PFSK-1 (cell line): ENCODE measurements at regions not wholly inside any gene's neighbourhood (a gene's known extent, or its start where the extent isn't known, plus 50 kb on each side); places are given as distances from the start of the nearest gene placed in this dataset.

Experiments
- POLR2AphosphoS5 ChIP-seq: IDR thresholded peaks from 2 replicates; pipeline ENCODE4 v1.6.1; 2012; ENCODE audit warnings: low read depth, mild to moderate bottlenecking, control low read depth, low read length, moderate library complexity
- REST ChIP-seq, 2 experiments: IDR thresholded peaks; 2 replicates each; pipeline versions ENCODE4 v1.6.1 to v1.8.0; 2011 to 2012; ENCODE audit warnings: low read depth in 2 of 2, low read length in 2 of 2, control low read depth in 1 of 2, inconsistent platforms in 1 of 2, mild to moderate bottlenecking in 1 of 2, moderate library complexity in 1 of 2; ENCODE audit not compliant: insufficient read depth in 1 of 2
- TAF1 ChIP-seq: IDR thresholded peaks from 2 replicates; pipeline ENCODE4 v1.6.1; 2012; ENCODE audit warnings: low read length, control low read depth, borderline replicate concordance; ENCODE audit not compliant: insufficient read depth

- TF ChIP-seq REST (IDR thresholded peaks at IDR 0.05; ENCODE audit: insufficient read depth in 1 of 2, low read depth in 2 of 2, low read length in 2 of 2) = no peak
- TF ChIP-seq POLR2AphosphoS5 = no peak
- no peak for TF ChIP-seq TAF1
These were observed 599.3 kb upstream of the TLE4 start for GRCh38 chr9:78972303-78972999.
